Prostate gland (tissue), 2 donors: ENCODE measurements at regions not wholly inside any gene's neighbourhood (a gene's known extent, or its start where the extent isn't known, plus 50 kb on each side); places are given as distances from the start of the nearest gene placed in this dataset.

Experiments used
- POLR2A ChIP-seq: fragments of 450-650 bp; IDR thresholded peaks from one replicate; pipeline ENCODE4 v1.6.1; 2016; ENCODE audit warnings: antibody characterized with exemption, mild to moderate bottlenecking
- TF ChIP-seq, protein P1 (sequence below), 4 experiments: fragments of 200-600 bp in 2 of 4; fragments of 450-650 bp in 2 of 4; sonication (generic) in 2 of 4; IDR thresholded peaks; 1 replicate in 3 of 4; 2 replicates in 1 of 4; pipeline ENCODE4 v1.5.1; 2016 to 2019; ENCODE audit warnings: antibody characterized with exemption in 4 of 4, mild to moderate bottlenecking in 2 of 4, moderate library complexity in 2 of 4

DNA sequence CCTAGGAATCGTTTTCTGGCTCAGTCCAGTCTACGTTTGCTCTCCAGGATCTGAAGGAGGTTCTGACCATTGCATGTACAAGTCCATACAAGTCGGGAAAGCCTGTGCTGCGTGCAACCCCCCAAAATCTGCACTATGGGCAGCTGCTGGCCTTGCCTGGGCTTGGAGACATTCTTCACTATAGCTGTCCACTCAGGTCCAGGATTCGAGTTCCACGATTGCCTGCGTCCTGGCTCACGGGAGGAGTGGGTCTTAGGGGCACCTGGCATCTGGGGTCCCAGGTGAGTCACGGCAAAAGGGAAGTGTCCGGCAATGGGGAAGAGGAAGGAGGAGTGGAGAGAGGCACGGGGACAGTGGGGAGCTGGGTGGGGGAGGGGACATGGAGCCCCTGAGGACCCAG, 563.0 kb downstream of the BRD1 start:
- TF ChIP-seq POLR2A, result no peak
- TF ChIP-seq, protein P1, sequence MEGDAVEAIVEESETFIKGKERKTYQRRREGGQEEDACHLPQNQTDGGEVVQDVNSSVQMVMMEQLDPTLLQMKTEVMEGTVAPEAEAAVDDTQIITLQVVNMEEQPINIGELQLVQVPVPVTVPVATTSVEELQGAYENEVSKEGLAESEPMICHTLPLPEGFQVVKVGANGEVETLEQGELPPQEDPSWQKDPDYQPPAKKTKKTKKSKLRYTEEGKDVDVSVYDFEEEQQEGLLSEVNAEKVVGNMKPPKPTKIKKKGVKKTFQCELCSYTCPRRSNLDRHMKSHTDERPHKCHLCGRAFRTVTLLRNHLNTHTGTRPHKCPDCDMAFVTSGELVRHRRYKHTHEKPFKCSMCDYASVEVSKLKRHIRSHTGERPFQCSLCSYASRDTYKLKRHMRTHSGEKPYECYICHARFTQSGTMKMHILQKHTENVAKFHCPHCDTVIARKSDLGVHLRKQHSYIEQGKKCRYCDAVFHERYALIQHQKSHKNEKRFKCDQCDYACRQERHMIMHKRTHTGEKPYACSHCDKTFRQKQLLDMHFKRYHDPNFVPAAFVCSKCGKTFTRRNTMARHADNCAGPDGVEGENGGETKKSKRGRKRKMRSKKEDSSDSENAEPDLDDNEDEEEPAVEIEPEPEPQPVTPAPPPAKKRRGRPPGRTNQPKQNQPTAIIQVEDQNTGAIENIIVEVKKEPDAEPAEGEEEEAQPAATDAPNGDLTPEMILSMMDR (IDR thresholded peaks at IDR 0.05), result no peak
